HL-60/S4 (cell line): ENCODE measurements at regions not wholly inside any gene's neighbourhood (a gene's known extent, or its start where the extent isn't known, plus 50 kb on each side); places are given as distances from the start of the nearest gene placed in this dataset.
"Not testable (repeated sequence)": the region's sequence is repeated elsewhere in the genome, so short reads cannot be mapped to it uniquely, and the experiment has no call there.

Experiments used
- in situ Hi-C: fragments of 300-500 bp; cut with MboI; formaldehyde crosslinking; loops from 2 replicates; pipeline ENCODE4 v1.14.3; 2022; ENCODE audit warnings: low sequenced_read_pairs

GRCh38 chr1:157410457-157410856 lies 141.9 kb downstream of the FCRL5 start:
- in situ Hi-C loops: no loop called here

- in situ Hi-C loops: no loop called here
These were observed 142.4 kb downstream of the FCRL5 start for GRCh38 chr1:157409927-157410326.

GRCh38 chr1:157407917-157408525 lies 144.3 kb downstream of the FCRL5 start:
- in situ Hi-C loops: no loop called here

GRCh38 chr1:157407367-157407766 lies 144.9 kb downstream of the FCRL5 start:
- in situ Hi-C loops: no loop called here

GRCh38 chr1:157405662-157406061 lies 146.7 kb downstream of the FCRL5 start:
- in situ Hi-C loops: no loop called here

- in situ Hi-C loops: no loop called here
These were observed 147.7 kb downstream of the FCRL5 start for GRCh38 chr1:157404614-157405013.

GRCh38 chr1:157404063-157404501 lies 148.2 kb downstream of the FCRL5 start:
- in situ Hi-C loops: no loop called here

- in situ Hi-C loops: no loop called here
These were observed 148.7 kb downstream of the FCRL5 start for GRCh38 chr1:157403608-157404007.

- in situ Hi-C loops: no loop called here
These were observed 149.1 kb downstream of the FCRL5 start for GRCh38 chr1:157403203-157403602.

- in situ Hi-C loops: no loop called here
These were observed 151.5 kb downstream of the FCRL5 start for GRCh38 chr1:157400766-157401165.

GRCh38 chr1:157399984-157400382 lies 152.3 kb downstream of the FCRL5 start:
- in situ Hi-C loops: no loop called here

- in situ Hi-C loops: no loop called here
These were observed 152.9 kb downstream of the FCRL5 start for GRCh38 chr1:157399343-157399983.

- in situ Hi-C loops: no loop called here
These were observed 161.7 kb downstream of the FCRL5 start for GRCh38 chr1:157390651-157391050.

GRCh38 chr1:157388057-157388456 lies 164.3 kb downstream of the FCRL5 start:
- in situ Hi-C loops: no loop called here

GRCh38 chr1:157384258-157384657 lies 168.1 kb downstream of the FCRL5 start:
- in situ Hi-C loops: no loop called here

GRCh38 chr1:157382351-157382750 lies 170.0 kb downstream of the FCRL5 start:
- in situ Hi-C loops: no loop called here

GRCh38 chr1:157380523-157380922 lies 171.8 kb downstream of the FCRL5 start:
- in situ Hi-C loops: no loop called here

GRCh38 chr1:157377280-157377713 lies 175.0 kb downstream of the FCRL5 start:
- in situ Hi-C loops: loop anchor here (5.0 kb wide), 1 partner anchor 110 kb away; no protein-coding TSS in a partner anchor

GRCh38 chr1:157376681-157377080 lies 175.6 kb downstream of the FCRL5 start:
- in situ Hi-C loops: loop anchor here (5.0 kb wide), 1 partner anchor 111 kb away; no protein-coding TSS in a partner anchor

GRCh38 chr1:157372311-157372710 lies 180.0 kb downstream of the FCRL5 start:
- in situ Hi-C loops: not testable (repeated sequence)

GRCh38 chr1:157371826-157372225 lies 180.5 kb downstream of the FCRL5 start:
- in situ Hi-C loops: no loop called here

GRCh38 chr1:157371221-157371620 lies 181.1 kb downstream of the FCRL5 start:
- in situ Hi-C loops: no loop called here
